ENCODE measurements at regions not wholly inside any gene's neighbourhood (a gene's known extent, or its start where the extent isn't known, plus 50 kb on each side); places are given as distances from the start of the nearest gene placed in this dataset.

- H3K9ac ChIP-seq (ENCODE audit: extremely low read depth, insufficient read length, low read length) = no peak overlapping the region
- no peaks in the 10 kb centered on the region for H3K4me1 Mint-ChIP-seq
- no peak for DNase-seq
- no peak overlapping the region for H3K27ac Mint-ChIP-seq
- H3K9me3 ChIP-seq (ENCODE audit: control insufficient read depth, low read depth, low read length) = no peaks in the 10 kb centered on the region
- H2AK5ac ChIP-seq (ENCODE audit: insufficient read length, low read length) = no peak overlapping the region
- H3K56ac ChIP-seq (ENCODE audit: insufficient read length, low read depth, low read length) = no peak overlapping the region
- no peak overlapping the region for H3K14ac ChIP-seq (ENCODE audit: insufficient read depth, low read length)
- H3K4me1 ChIP-seq (ENCODE audit: insufficient read depth, low read length) = no peaks in the 10 kb centered on the region
- peaks cover 9% of the 10 kb centered on the region for H3K27me3 Mint-ChIP-seq (ENCODE audit: low read depth)
- H3K27ac ChIP-seq (ENCODE audit: insufficient read length, low read depth, low read length) = no peak overlapping the region
- H3K4ac ChIP-seq (ENCODE audit: low read depth, low read length) = no peak overlapping the region
- no peak overlapping the region for H2AFZ ChIP-seq (ENCODE audit: low read length)
- no peaks in the 10 kb centered on the region for H3K23me2 ChIP-seq (ENCODE audit: insufficient read length, low read depth, low read length, poor library complexity, severe bottlenecking)
- TF ChIP-seq, protein P1, sequence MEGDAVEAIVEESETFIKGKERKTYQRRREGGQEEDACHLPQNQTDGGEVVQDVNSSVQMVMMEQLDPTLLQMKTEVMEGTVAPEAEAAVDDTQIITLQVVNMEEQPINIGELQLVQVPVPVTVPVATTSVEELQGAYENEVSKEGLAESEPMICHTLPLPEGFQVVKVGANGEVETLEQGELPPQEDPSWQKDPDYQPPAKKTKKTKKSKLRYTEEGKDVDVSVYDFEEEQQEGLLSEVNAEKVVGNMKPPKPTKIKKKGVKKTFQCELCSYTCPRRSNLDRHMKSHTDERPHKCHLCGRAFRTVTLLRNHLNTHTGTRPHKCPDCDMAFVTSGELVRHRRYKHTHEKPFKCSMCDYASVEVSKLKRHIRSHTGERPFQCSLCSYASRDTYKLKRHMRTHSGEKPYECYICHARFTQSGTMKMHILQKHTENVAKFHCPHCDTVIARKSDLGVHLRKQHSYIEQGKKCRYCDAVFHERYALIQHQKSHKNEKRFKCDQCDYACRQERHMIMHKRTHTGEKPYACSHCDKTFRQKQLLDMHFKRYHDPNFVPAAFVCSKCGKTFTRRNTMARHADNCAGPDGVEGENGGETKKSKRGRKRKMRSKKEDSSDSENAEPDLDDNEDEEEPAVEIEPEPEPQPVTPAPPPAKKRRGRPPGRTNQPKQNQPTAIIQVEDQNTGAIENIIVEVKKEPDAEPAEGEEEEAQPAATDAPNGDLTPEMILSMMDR (conservative IDR thresholded peaks at IDR 0.05) = no peak
- no peak overlapping the region for H2BK15ac ChIP-seq (ENCODE audit: low read depth, low read length)
- H3K4me3 Mint-ChIP-seq = no peak overlapping the region
- H2BK5ac ChIP-seq (ENCODE audit: insufficient read length, low read length) = no peak overlapping the region
- peaks cover 0 to 2% (median 0%) of the 10 kb centered on the region in 3 experiments; a peak in 2 of 7 replicates for H3K36me3 Mint-ChIP-seq (ENCODE audit: insufficient read depth in 1 of 3, low read depth in 3 of 3)
- no peak overlapping the region for H2BK20ac ChIP-seq (ENCODE audit: low read depth, low read length, poor library complexity, severe bottlenecking)
- no peak overlapping the region for H2BK12ac ChIP-seq (ENCODE audit: insufficient read length, low read depth, low read length)
- H4K8ac ChIP-seq (replicated peaks; ENCODE audit: insufficient read length, low read depth, low read length) = no peak overlapping the region
- no peak overlapping the region for H3K4me2 ChIP-seq (ENCODE audit: insufficient read depth, insufficient read length, low read length)
- H3K23ac ChIP-seq (ENCODE audit: insufficient read length, low read depth, low read length) = no peak overlapping the region
- no peaks in the 10 kb centered on the region for H4K20me1 ChIP-seq (ENCODE audit: control insufficient read depth, insufficient read depth, insufficient read length)
- no peaks in the 10 kb centered on the region for H3K79me2 ChIP-seq (ENCODE audit: insufficient read depth, low read length)
- no peak overlapping the region for H3T11ph ChIP-seq (ENCODE audit: low read length)
- no peak overlapping the region for H4K91ac ChIP-seq (ENCODE audit: insufficient read length, low read depth, low read length)
- no peaks in the 10 kb centered on the region for H3K27me3 ChIP-seq (ENCODE audit: insufficient read depth, low read length)
- no peak overlapping the region for H2BK120ac ChIP-seq (ENCODE audit: low read depth, low read length, poor library complexity, severe bottlenecking)
- no peak overlapping the region for H4K5ac ChIP-seq (ENCODE audit: insufficient read length, low read depth, low read length)
- H3K18ac ChIP-seq (ENCODE audit: insufficient read length, low read depth, low read length) = no peak overlapping the region
- H3K9me3 Mint-ChIP-seq = peaks cover 3% of the 10 kb centered on the region in 2 experiments; a peak in 2 of 5 replicates
- WGBS (ENCODE audit: extremely low coverage, insufficient read length, low lambda C conversion rate) = no CpG with 5 or more reads among the region's 7 CpGs
- no peaks in the 10 kb centered on the region for H3K79me1 ChIP-seq (ENCODE audit: insufficient read depth, low read depth, low read length, poor library complexity, severe bottlenecking)
These were observed 739.4 kb downstream of the AACS start for GRCh38 chr12:125804660-125805059.

Measured in H9 (cell line).